ENCODE measurements at regions not wholly inside any gene's neighbourhood (a gene's known extent, or its start where the extent isn't known, plus 50 kb on each side); places are given as distances from the start of the nearest gene placed in this dataset.
"Not testable (repeated sequence)": the region's sequence is repeated elsewhere in the genome, so short reads cannot be mapped to it uniquely, and the experiment has no call there.

- H3K27me3 Mint-ChIP-seq (ENCODE audit: insufficient read depth, low read depth, poor library complexity); H4K20me1 ChIP-seq (replicated peaks; ENCODE audit: insufficient read depth); H3K27me3 ChIP-seq (ENCODE audit: insufficient read depth); H3K27ac ChIP-seq (ENCODE audit: low read depth); H3K4me3 ChIP-seq; H3K9me2 ChIP-seq (ENCODE audit: insufficient read depth); H3K4me1 ChIP-seq (ENCODE audit: insufficient read depth); H3K79me2 ChIP-seq (replicated peaks; ENCODE audit: insufficient read depth); H3K4me1 Mint-ChIP-seq; H3F3A ChIP-seq (replicated peaks; ENCODE audit: low read depth); H2AFZ ChIP-seq; H3K27ac Mint-ChIP-seq; H3K36me3 ChIP-seq (ENCODE audit: insufficient read depth); H3K4me2 ChIP-seq; ATAC-seq; DNase-seq (ENCODE audit: low spot score); H3K4me3 Mint-ChIP-seq: not testable (repeated sequence)
- Mint-ChIP-seq H3K36me3 (ENCODE audit: low read depth) (peaks cover 10% of the 10 kb centered on the region; the same call in 2 of the 3 replicates), H3K9me3 (peaks cover 12% of the 10 kb centered on the region)
Measured at GRCh38 chr13:80152142-80152541, 188.8 kb downstream of the SPRY2 start.

- H3K27ac Mint-ChIP-seq, result no peak overlapping the region
- no peaks in the 10 kb centered on the region for H3K27me3 ChIP-seq (ENCODE audit: insufficient read depth)
- no peaks in the 10 kb centered on the region for H3K27me3 Mint-ChIP-seq (ENCODE audit: insufficient read depth, low read depth, poor library complexity)
- no peak overlapping the region for H3K4me2 ChIP-seq
- no peaks in the 10 kb centered on the region for H3F3A ChIP-seq (replicated peaks; ENCODE audit: low read depth)
- H3K27ac ChIP-seq (ENCODE audit: low read depth), result no peak overlapping the region
- ATAC-seq, result no peak
- H4K20me1 ChIP-seq (replicated peaks; ENCODE audit: insufficient read depth), result no peaks in the 10 kb centered on the region
- H3K9me2 ChIP-seq (ENCODE audit: insufficient read depth), result peaks cover 10% of the 10 kb centered on the region; the same call in 1 of the 2 replicates
- no peak overlapping the region for H3K4me3 ChIP-seq
- H3K4me1 Mint-ChIP-seq, result peaks cover 2% of the 10 kb centered on the region; the same call in 1 of the 3 replicates
- peaks cover 12% of the 10 kb centered on the region for H3K9me3 Mint-ChIP-seq
- no peaks in the 10 kb centered on the region for H3K36me3 ChIP-seq (ENCODE audit: insufficient read depth)
- peaks cover 10% of the 10 kb centered on the region; the same call in 2 of the 3 replicates for H3K36me3 Mint-ChIP-seq (ENCODE audit: low read depth)
- no peak for DNase-seq (ENCODE audit: low spot score)
- no peak overlapping the region for H2AFZ ChIP-seq
- H3K79me2 ChIP-seq (replicated peaks; ENCODE audit: insufficient read depth), result no peaks in the 10 kb centered on the region
- H3K4me3 Mint-ChIP-seq, result no peak overlapping the region
- 0 out of 2 replicates have a peak, but pooled peaks cover 4% of the 10 kb centered on the region for H3K4me1 ChIP-seq (ENCODE audit: insufficient read depth)
- TF ChIP-seq JUNB (IDR thresholded peaks at IDR 0.05; ENCODE audit: unreplicated experiment), result no peak
- no peak for TF ChIP-seq ZNF331 (CRISPR knock-in tag; IDR thresholded peaks at IDR 0.05; ENCODE audit: low read depth)
- no peak for TF ChIP-seq CREB1 (CRISPR knock-in tag; IDR thresholded peaks at IDR 0.05; ENCODE audit: low read depth)
- TF ChIP-seq POLR2AphosphoS5 (IDR thresholded peaks at IDR 0.05; ENCODE audit: low read depth), result no peak
- no peak for TF ChIP-seq NANOG (IDR thresholded peaks at IDR 0.05; ENCODE audit: borderline replicate concordance)
- TF ChIP-seq, protein P1, sequence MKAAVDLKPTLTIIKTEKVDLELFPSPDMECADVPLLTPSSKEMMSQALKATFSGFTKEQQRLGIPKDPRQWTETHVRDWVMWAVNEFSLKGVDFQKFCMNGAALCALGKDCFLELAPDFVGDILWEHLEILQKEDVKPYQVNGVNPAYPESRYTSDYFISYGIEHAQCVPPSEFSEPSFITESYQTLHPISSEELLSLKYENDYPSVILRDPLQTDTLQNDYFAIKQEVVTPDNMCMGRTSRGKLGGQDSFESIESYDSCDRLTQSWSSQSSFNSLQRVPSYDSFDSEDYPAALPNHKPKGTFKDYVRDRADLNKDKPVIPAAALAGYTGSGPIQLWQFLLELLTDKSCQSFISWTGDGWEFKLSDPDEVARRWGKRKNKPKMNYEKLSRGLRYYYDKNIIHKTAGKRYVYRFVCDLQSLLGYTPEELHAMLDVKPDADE (IDR thresholded peaks at IDR 0.05), result no peak
- no peak for TF ChIP-seq CTCF (conservative IDR thresholded peaks at IDR 0.05; ENCODE audit: low read depth in 2 of 2)
- TF ChIP-seq REST (IDR thresholded peaks at IDR 0.05; ENCODE audit: unreplicated experiment), result no peak
- TF ChIP-seq ZNF114 (CRISPR knock-in tag; IDR thresholded peaks at IDR 0.05), result no peak
- TF ChIP-seq, protein P2, sequence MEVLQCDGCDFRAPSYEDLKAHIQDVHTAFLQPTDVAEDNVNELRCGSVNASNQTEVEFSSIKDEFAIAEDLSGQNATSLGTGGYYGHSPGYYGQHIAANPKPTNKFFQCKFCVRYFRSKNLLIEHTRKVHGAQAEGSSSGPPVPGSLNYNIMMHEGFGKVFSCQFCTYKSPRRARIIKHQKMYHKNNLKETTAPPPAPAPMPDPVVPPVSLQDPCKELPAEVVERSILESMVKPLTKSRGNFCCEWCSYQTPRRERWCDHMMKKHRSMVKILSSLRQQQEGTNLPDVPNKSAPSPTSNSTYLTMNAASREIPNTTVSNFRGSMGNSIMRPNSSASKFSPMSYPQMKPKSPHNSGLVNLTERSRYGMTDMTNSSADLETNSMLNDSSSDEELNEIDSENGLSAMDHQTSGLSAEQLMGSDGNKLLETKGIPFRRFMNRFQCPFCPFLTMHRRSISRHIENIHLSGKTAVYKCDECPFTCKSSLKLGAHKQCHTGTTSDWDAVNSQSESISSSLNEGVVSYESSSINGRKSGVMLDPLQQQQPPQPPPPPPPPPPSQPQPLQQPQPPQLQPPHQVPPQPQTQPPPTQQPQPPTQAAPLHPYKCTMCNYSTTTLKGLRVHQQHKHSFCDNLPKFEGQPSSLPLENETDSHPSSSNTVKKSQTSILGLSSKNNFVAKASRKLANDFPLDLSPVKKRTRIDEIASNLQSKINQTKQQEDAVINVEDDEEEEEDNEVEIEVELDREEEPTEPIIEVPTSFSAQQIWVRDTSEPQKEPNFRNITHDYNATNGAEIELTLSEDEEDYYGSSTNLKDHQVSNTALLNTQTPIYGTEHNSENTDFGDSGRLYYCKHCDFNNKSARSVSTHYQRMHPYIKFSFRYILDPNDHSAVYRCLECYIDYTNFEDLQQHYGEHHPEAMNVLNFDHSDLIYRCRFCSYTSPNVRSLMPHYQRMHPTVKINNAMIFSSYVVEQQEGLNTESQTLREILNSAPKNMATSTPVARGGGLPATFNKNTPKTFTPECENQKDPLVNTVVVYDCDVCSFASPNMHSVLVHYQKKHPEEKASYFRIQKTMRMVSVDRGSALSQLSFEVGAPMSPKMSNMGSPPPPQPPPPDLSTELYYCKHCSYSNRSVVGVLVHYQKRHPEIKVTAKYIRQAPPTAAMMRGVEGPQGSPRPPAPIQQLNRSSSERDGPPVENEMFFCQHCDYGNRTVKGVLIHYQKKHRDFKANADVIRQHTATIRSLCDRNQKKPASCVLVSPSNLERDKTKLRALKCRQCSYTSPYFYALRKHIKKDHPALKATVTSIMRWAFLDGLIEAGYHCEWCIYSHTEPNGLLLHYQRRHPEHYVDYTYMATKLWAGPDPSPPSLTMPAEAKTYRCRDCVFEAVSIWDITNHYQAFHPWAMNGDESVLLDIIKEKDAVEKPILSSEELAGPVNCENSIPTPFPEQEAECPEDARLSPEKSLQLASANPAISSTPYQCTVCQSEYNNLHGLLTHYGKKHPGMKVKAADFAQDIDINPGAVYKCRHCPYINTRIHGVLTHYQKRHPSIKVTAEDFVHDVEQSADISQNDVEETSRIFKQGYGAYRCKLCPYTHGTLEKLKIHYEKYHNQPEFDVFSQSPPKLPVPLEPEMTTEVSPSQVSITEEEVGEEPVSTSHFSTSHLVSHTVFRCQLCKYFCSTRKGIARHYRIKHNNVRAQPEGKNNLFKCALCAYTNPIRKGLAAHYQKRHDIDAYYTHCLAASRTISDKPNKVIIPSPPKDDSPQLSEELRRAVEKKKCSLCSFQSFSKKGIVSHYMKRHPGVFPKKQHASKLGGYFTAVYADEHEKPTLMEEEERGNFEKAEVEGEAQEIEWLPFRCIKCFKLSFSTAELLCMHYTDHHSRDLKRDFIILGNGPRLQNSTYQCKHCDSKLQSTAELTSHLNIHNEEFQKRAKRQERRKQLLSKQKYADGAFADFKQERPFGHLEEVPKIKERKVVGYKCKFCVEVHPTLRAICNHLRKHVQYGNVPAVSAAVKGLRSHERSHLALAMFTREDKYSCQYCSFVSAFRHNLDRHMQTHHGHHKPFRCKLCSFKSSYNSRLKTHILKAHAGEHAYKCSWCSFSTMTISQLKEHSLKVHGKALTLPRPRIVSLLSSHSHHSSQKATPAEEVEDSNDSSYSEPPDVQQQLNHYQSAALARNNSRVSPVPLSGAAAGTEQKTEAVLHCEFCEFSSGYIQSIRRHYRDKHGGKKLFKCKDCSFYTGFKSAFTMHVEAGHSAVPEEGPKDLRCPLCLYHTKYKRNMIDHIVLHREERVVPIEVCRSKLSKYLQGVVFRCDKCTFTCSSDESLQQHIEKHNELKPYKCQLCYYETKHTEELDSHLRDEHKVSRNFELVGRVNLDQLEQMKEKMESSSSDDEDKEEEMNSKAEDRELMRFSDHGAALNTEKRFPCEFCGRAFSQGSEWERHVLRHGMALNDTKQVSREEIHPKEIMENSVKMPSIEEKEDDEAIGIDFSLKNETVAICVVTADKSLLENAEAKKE (CRISPR knock-in tag; IDR thresholded peaks at IDR 0.05), result no peak
Measured at GRCh38 chr13:80151016-80151415, 189.9 kb downstream of the SPRY2 start.

Measured in GM23338 (cell line).